OCI-LY3 (cell line): ENCODE measurements at regions not wholly inside any gene's neighbourhood (a gene's known extent, or its start where the extent isn't known, plus 50 kb on each side); places are given as distances from the start of the nearest gene placed in this dataset.

Experiments
- EZH2phosphoT487 ChIP-seq: fragments of 200-600 bp; shearing (Covaris generic); IDR thresholded peaks from 2 replicates; pipeline ENCODE4 v1.6.1; 2018; ENCODE audit warnings: antibody characterized with exemption, mixed run types, low read depth
- TF ChIP-seq, protein P1 (sequence below): fragments of 200-600, 300-600 bp; sonication (generic); IDR thresholded peaks from 2 replicates; pipeline ENCODE4 v1.5.1; 2014; ENCODE audit warnings: antibody characterized with exemption, low read length, low read depth

DNA sequence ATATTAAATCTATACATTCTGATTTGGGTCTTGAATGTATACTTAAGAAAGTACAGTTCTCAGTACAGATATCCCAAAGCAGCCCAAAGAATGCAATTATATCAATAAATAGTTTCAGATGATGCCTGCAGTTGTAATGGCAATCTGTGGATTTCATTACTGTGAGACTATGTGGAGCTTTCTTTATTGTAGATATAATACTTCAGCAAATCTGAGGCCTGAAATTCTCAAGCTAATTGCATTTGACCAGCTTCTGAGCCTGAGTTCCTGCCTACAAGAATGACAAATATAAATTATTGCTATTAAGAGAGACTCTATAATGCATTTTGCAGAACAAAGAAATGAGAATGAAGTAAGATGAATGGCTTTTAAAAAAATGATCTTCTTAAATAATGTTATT is 320.3 kb downstream of the DKK2 start:
- TF ChIP-seq, protein P1, sequence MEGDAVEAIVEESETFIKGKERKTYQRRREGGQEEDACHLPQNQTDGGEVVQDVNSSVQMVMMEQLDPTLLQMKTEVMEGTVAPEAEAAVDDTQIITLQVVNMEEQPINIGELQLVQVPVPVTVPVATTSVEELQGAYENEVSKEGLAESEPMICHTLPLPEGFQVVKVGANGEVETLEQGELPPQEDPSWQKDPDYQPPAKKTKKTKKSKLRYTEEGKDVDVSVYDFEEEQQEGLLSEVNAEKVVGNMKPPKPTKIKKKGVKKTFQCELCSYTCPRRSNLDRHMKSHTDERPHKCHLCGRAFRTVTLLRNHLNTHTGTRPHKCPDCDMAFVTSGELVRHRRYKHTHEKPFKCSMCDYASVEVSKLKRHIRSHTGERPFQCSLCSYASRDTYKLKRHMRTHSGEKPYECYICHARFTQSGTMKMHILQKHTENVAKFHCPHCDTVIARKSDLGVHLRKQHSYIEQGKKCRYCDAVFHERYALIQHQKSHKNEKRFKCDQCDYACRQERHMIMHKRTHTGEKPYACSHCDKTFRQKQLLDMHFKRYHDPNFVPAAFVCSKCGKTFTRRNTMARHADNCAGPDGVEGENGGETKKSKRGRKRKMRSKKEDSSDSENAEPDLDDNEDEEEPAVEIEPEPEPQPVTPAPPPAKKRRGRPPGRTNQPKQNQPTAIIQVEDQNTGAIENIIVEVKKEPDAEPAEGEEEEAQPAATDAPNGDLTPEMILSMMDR = no peak
- TF ChIP-seq EZH2phosphoT487 = no peak
